Mucosa of descending colon (tissue), 3 donors: ENCODE measurements at regions not wholly inside any gene's neighbourhood (a gene's known extent, or its start where the extent isn't known, plus 50 kb on each side); places are given as distances from the start of the nearest gene placed in this dataset.

Source experiments
- ATAC-seq: fragments of 200-7000 bp; cut with Tn5 transposase; one replicate; pipeline ENCODE4 v1.9.1; 2020; ENCODE audit warnings: mild to moderate bottlenecking, moderate library complexity
- DNase-seq, 3 donors: peaks; one replicate each; pipeline ENCODE4 v3.0.0-alpha.2; 2020
- H3K36me3 ChIP-seq: fragments of 200-600 bp; one replicate; pipeline ENCODE4 v1.8.0; 2021; ENCODE audit warnings: low read depth, mild to moderate bottlenecking
- H3K4me1 ChIP-seq: fragments of 200-600 bp; one replicate; pipeline ENCODE4 v1.8.0; 2021; ENCODE audit warnings: low read depth, mild to moderate bottlenecking
- H3K4me3 ChIP-seq: fragments of 200-600 bp; one replicate; pipeline ENCODE4 v1.8.0; 2021; ENCODE audit warnings: mild to moderate bottlenecking
- H3K9me3 ChIP-seq: fragments of 200-600 bp; one replicate; pipeline ENCODE4 v1.8.0; 2021; ENCODE audit warnings: mild to moderate bottlenecking
- intact Hi-C, 2 donors: fragments of 100-400 bp; cut with DNase I in 1 of 2; cut with micrococcal nuclease in 1 of 2; formaldehyde crosslinking; loops; one replicate each; pipeline versions ENCODE4 v1.11.0 to v1.11.1; 2022; cut with DNase I, micrococcal nuclease
- TF ChIP-seq, protein P1 (sequence below): fragments of 200-600 bp; IDR thresholded peaks from one replicate; pipeline ENCODE4 v1.8.0; 2022; ENCODE audit warnings: antibody characterized with exemption, mild to moderate bottlenecking
- donor health status: DM: no; HTN: no; CAD: no; lungs with moderate emphysema.
- donor health status: DM: no; HTN: no; CAD: no.
- donor health status: DM: no; HTN: yes; CAD: no.

DNA sequence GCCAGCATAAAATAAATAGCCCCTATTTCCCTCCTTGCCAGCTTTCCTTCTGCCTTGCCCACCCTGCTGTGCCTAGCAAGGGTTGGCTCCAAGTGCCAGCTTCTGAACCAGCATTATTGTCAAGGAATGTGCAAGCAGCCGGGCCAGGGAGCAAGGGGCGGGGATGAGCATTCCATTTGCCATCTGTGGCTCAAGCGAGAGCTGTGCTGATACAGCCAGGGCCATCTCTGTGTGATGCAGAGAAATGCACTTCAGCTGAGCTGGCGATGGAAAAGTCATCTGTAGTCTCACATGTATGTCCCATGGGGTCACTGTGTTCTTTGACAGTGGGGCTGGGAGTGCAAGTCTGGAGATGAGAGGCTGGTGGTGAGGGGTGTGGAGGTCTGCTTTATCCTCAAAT lies 137.3 kb downstream of the SUDS3 start:
- DNase-seq: no peak
- Histone ChIP-seq H3K36me3 (no peaks in the 10 kb centered on the region), H3K4me3 (no peak overlapping the region), H3K9me3 (no peaks in the 10 kb centered on the region), H3K4me1 (no peaks in the 10 kb centered on the region)
- no peak for ATAC-seq
- TF ChIP-seq, protein P1, sequence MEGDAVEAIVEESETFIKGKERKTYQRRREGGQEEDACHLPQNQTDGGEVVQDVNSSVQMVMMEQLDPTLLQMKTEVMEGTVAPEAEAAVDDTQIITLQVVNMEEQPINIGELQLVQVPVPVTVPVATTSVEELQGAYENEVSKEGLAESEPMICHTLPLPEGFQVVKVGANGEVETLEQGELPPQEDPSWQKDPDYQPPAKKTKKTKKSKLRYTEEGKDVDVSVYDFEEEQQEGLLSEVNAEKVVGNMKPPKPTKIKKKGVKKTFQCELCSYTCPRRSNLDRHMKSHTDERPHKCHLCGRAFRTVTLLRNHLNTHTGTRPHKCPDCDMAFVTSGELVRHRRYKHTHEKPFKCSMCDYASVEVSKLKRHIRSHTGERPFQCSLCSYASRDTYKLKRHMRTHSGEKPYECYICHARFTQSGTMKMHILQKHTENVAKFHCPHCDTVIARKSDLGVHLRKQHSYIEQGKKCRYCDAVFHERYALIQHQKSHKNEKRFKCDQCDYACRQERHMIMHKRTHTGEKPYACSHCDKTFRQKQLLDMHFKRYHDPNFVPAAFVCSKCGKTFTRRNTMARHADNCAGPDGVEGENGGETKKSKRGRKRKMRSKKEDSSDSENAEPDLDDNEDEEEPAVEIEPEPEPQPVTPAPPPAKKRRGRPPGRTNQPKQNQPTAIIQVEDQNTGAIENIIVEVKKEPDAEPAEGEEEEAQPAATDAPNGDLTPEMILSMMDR: no peak
- intact Hi-C loops: no loop called here

DNA sequence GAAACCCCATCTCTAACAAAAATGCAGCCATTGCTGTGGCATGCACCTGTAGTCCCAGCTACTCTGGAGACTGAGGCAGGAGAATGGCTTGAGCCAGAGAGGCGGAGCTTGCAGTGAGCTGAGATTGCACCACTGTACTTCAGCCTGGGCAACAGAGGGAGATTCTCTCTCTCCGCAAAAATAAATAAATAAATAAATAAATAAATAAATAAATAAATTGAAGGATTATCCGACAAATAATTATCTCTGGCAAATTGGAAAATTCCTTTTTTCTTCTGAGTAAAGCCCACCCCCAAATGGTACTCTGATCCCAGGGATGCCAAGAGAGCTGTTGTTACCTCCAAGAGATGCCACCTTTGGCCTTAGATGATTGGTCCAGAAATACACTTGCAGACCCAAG lies 137.9 kb downstream of the SUDS3 start:
- ATAC-seq (no peak), DNase-seq (no peak)
- Histone ChIP-seq H3K36me3 (no peaks in the 10 kb centered on the region), H3K4me3 (no peak overlapping the region), H3K4me1 (no peaks in the 10 kb centered on the region), H3K9me3 (no peaks in the 10 kb centered on the region)
- TF ChIP-seq, protein P1: no peak
- intact Hi-C loops: no loop called here

DNA sequence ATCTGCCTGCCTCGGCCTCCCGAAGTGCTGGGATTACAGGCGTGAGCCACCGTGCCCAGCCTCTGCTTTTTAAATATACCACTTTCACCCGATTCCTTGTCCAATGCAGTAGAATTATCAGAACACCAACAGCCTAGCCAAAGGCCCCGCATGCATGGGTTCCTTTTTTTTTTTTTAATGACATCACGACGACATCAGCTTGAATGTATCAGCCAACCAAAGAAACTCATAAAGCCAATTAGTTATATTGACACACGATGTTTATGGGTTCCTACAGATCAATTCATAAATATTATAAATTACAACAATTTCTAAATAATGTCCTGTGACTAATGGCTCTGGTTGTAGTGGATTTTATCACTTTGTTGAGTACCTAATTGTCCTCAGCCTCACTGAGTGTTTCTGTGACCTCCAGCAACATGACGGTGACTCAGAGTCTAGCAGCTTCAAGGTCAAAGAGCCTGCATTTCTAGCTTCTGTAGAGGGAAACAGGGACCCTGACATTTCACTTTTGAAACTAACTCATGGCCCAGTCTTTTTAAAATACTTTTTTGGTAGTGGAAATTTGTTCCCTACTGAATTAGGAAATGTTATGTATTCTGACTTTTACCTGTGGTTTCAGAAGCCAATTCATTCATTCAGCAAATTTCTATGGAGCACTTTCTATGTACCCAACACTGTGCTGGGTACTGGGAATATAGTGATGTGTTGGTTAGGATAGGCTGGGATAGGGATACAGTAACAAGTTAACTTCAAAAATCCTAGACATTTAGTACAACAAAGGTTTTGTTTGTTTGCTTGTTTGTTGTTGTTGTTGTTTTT lies 144.1 kb downstream of the SUDS3 start:
- H3K4me3 ChIP-seq: no peak overlapping the region
- no peak for DNase-seq
- no peaks in the 10 kb centered on the region for H3K36me3 ChIP-seq
- TF ChIP-seq, protein P1: no peak
- intact Hi-C loops: no loop called here
- H3K4me1 ChIP-seq: no peaks in the 10 kb centered on the region
- H3K9me3 ChIP-seq: no peaks in the 10 kb centered on the region
- no peak for ATAC-seq

DNA sequence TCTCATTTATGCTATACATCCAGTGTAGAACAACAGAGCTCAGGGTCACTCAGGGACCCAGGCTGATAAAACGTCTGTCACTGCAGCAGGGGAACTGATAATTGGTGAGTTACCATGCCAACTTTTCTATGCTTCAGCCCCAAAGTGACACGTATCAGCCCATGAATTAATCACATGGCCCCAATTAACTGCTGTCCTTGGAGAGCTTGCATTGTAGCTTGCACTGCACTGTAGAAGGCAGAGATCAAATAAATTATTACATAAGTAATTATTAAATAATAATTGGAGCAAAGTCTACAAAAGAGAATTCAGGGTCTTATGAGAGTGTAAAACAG lies 144.6 kb downstream of the SUDS3 start:
- intact Hi-C loops: no loop called here
- no peaks in the 10 kb centered on the region for H3K4me1 ChIP-seq

DNA sequence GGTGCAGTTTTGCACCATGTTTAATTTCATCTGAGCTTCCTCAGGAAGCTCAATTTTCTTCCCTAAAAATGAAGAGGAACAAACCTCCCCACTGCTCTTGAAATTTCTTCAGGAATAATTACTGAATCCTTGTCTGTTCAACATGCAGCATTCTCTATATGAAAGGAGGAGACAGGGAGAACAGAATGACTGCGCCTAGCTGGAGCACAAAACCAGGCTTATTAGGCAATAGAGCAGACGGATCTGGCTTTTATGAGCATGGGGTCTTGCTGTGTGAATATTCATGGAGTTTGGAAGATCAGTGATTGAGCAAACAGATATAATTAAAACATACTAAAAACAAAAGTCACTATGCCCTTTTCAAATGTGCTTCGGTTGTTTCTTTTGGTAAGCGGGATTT lies 148.1 kb downstream of the SUDS3 start:
- TF ChIP-seq, protein P1: no peak
- no peaks in the 10 kb centered on the region for H3K4me1 ChIP-seq
- no peak overlapping the region for H3K4me3 ChIP-seq
- H3K9me3 ChIP-seq: no peaks in the 10 kb centered on the region
- DNase-seq: no peak
- H3K36me3 ChIP-seq: no peaks in the 10 kb centered on the region
- intact Hi-C loops: no loop called here
- ATAC-seq: no peak

More for the DNA sequence above, 144.6 kb downstream of the SUDS3 start:
- Histone ChIP-seq H3K36me3 (no peaks in the 10 kb centered on the region), H3K9me3 (no peaks in the 10 kb centered on the region), H3K4me3 (no peak overlapping the region)
- TF ChIP-seq, protein P1: no peak
- DNase-seq (no peak), ATAC-seq (no peak)
